Astrocyte of the spinal cord (primary cell): ENCODE measurements at regions not wholly inside any gene's neighbourhood (a gene's known extent, or its start where the extent isn't known, plus 50 kb on each side); places are given as distances from the start of the nearest gene placed in this dataset.
A peak's percentile ranks its signal among the peaks of the same experiment; 100 is the strongest.

Experiments used
- DNase-seq: peaks from one replicate; pipeline ENCODE4 v3.0.0; 2011; ENCODE audit warnings: low read depth, low spot score
- H3K4me3 ChIP-seq: 2 replicates; pipeline ENCODE4 v1.5.1; 2011; ENCODE audit warnings: low read depth, mild to moderate bottlenecking, low read length, moderate library complexity
- CTCF ChIP-seq: IDR thresholded peaks from 2 replicates; pipeline ENCODE4 v1.5.1; 2012; ENCODE audit warnings: low read depth, mild to moderate bottlenecking, low read length, inconsistent platforms
- in situ Hi-C: cut with HindIII; loops from 2 replicates; pipeline ENCODE4 v1.10.0; 2017; ENCODE audit warnings: low sequenced_read_pairs

GRCh38 chr6:56850626-56851025 is 104.3 kb upstream of the BEND6 start:
- TF ChIP-seq CTCF = no peak
- in situ Hi-C loops = no loop called here
- no peak for DNase-seq
- H3K4me3 ChIP-seq = peak overlapping the region; percentile 69

GRCh38 chr6:56849896-56850295 is 105.0 kb upstream of the BEND6 start:
- in situ Hi-C loops = no loop called here
- no peak for TF ChIP-seq CTCF
- H3K4me3 ChIP-seq = peak overlapping the region; percentile 69
- peak; percentile 77 for DNase-seq

GRCh38 chr6:56848105-56848504 is 106.8 kb upstream of the BEND6 start:
- H3K4me3 ChIP-seq = no peak overlapping the region
- in situ Hi-C loops = no loop called here
- TF ChIP-seq CTCF = no peak
- DNase-seq = no peak

GRCh38 chr6:56845032-56845431 is 109.9 kb upstream of the BEND6 start:
- no peak overlapping the region for H3K4me3 ChIP-seq
- in situ Hi-C loops = no loop called here
- DNase-seq = no peak
- TF ChIP-seq CTCF = no peak

- H3K4me3 ChIP-seq = peak overlapping the region; percentile 71
- peak; percentile 81 for DNase-seq
- TF ChIP-seq CTCF = peak; percentile 59
- in situ Hi-C loops = no loop called here
Measured at GRCh38 chr6:56843476-56844349, 111.2 kb upstream of the BEND6 start.

GRCh38 chr6:56842686-56843475 is 112.0 kb upstream of the BEND6 start:
- in situ Hi-C loops = no loop called here
- no peak for TF ChIP-seq CTCF
- peak overlapping the region; percentile 71 for H3K4me3 ChIP-seq
- peak; percentile 58 for DNase-seq
